GM12864 (cell line): ENCODE measurements at regions not wholly inside any gene's neighbourhood (a gene's known extent, or its start where the extent isn't known, plus 50 kb on each side); places are given as distances from the start of the nearest gene placed in this dataset.

Experiments used
- DNase-seq: peaks from one replicate; pipeline ENCODE4 v3.0.0-alpha.2; 2011; ENCODE audit warnings: low read depth
- H3K4me3 ChIP-seq: 2 replicates; pipeline ENCODE4 v1.5.1; 2011; ENCODE audit warnings: mild to moderate bottlenecking, low read depth, low read length, control low read depth
- CTCF ChIP-seq: IDR thresholded peaks from 2 replicates; pipeline ENCODE4 v1.5.1; 2011; ENCODE audit warnings: low read depth, mild to moderate bottlenecking, moderate library complexity, low read length, control low read depth, inconsistent platforms; ENCODE audit errors: missing control alignments

GRCh38 chr6:14468647-14469321 lies 351.2 kb downstream of the CD83 start:
- no peak for TF ChIP-seq CTCF
- DNase-seq, result no peak

GRCh38 chr6:14470101-14470500 lies 352.5 kb downstream of the CD83 start:
- no peak overlapping the region for H3K4me3 ChIP-seq
- no peak for TF ChIP-seq CTCF
- no peak for DNase-seq

More at GRCh38 chr6:14468647-14469321, 351.2 kb downstream of the CD83 start:
- H3K4me3 ChIP-seq, result no peak overlapping the region

GRCh38 chr6:14470671-14471070 lies 353.1 kb downstream of the CD83 start:
- TF ChIP-seq CTCF, result no peak
- no peak overlapping the region for H3K4me3 ChIP-seq
- no peak for DNase-seq

GRCh38 chr6:14472255-14472985 lies 354.8 kb downstream of the CD83 start:
- H3K4me3 ChIP-seq, result no peak overlapping the region
- no peak for DNase-seq
- TF ChIP-seq CTCF, result no peak

GRCh38 chr6:14472986-14473337 lies 355.4 kb downstream of the CD83 start:
- DNase-seq, result no peak
- no peak overlapping the region for H3K4me3 ChIP-seq
- no peak for TF ChIP-seq CTCF

- no peak for TF ChIP-seq CTCF
- DNase-seq, result no peak
- H3K4me3 ChIP-seq, result no peak overlapping the region
Measured at GRCh38 chr6:14474816-14475215, 357.2 kb downstream of the CD83 start.

- no peak overlapping the region for H3K4me3 ChIP-seq
- no peak for DNase-seq
- TF ChIP-seq CTCF, result no peak
Measured at GRCh38 chr6:14475306-14475705, 357.7 kb downstream of the CD83 start.
